ENCODE measurements at regions not wholly inside any gene's neighbourhood (a gene's known extent, or its start where the extent isn't known, plus 50 kb on each side); places are given as distances from the start of the nearest gene placed in this dataset.

GRCh38 chr22:34903416-34903815 lies 162.5 kb upstream of the ISX start:
- H3K9ac ChIP-seq (ENCODE audit: control insufficient read depth, extremely low read depth, insufficient read depth, low read length): no peak overlapping the region
- H3K36me3 ChIP-seq (ENCODE audit: control insufficient read depth in 2 of 2, extremely low read depth in 1 of 2, insufficient read depth in 2 of 2, low read length in 2 of 2): no peaks in the 10 kb centered on the region
- TF ChIP-seq, protein P1, sequence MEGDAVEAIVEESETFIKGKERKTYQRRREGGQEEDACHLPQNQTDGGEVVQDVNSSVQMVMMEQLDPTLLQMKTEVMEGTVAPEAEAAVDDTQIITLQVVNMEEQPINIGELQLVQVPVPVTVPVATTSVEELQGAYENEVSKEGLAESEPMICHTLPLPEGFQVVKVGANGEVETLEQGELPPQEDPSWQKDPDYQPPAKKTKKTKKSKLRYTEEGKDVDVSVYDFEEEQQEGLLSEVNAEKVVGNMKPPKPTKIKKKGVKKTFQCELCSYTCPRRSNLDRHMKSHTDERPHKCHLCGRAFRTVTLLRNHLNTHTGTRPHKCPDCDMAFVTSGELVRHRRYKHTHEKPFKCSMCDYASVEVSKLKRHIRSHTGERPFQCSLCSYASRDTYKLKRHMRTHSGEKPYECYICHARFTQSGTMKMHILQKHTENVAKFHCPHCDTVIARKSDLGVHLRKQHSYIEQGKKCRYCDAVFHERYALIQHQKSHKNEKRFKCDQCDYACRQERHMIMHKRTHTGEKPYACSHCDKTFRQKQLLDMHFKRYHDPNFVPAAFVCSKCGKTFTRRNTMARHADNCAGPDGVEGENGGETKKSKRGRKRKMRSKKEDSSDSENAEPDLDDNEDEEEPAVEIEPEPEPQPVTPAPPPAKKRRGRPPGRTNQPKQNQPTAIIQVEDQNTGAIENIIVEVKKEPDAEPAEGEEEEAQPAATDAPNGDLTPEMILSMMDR (optimal IDR thresholded peaks at IDR 0.05 in 1 of 3, IDR thresholded peaks at IDR 0.05 in 1 of 3, conservative IDR thresholded peaks at IDR 0.05 in 1 of 3; ENCODE audit: extremely low read depth in 1 of 3, insufficient read depth in 2 of 3, low read length in 3 of 3): no peak
- TF ChIP-seq EZH2 (IDR thresholded peaks at IDR 0.05; ENCODE audit: low read length): no peak
- no peak overlapping the region for H3K4me2 ChIP-seq (ENCODE audit: control insufficient read depth, extremely low read depth, insufficient read depth, low read depth, low read length)
- H3K4me1 ChIP-seq (ENCODE audit: control insufficient read depth, extremely low read depth, insufficient read depth, low read length): no peaks in the 10 kb centered on the region
- H3K9me3 ChIP-seq (ENCODE audit: control insufficient read depth, low read depth, low read length): no peaks in the 10 kb centered on the region
- no peaks in the 10 kb centered on the region for H3K9me1 ChIP-seq (ENCODE audit: control insufficient read depth, extremely low read depth, insufficient read depth, low read length)
- H3K27me3 ChIP-seq (ENCODE audit: control insufficient read depth, extremely low read depth, insufficient read depth, low read length): no peaks in the 10 kb centered on the region
- no peak overlapping the region for H3K27ac ChIP-seq (ENCODE audit: control insufficient read depth, insufficient read depth, low read length)
- no peak for FAIRE-seq
- H4K20me1 ChIP-seq (ENCODE audit: control insufficient read depth, extremely low read depth, insufficient read depth, low read length): no peaks in the 10 kb centered on the region
- dilution Hi-C loops (cut with MboI; ENCODE audit: extremely low pct_ligation_motif_present, low sequenced_read_pairs): no loop called here
- H3K79me2 ChIP-seq (ENCODE audit: control insufficient read depth, insufficient read depth, low read length): no peaks in the 10 kb centered on the region
- no peak overlapping the region for H3K4me3 ChIP-seq (ENCODE audit: control insufficient read depth in 2 of 3, extremely low read depth in 1 of 3, insufficient read depth in 2 of 3, low read depth in 1 of 3, low read length in 3 of 3)
- no peak overlapping the region for H2AFZ ChIP-seq (ENCODE audit: control insufficient read depth, low read length)
- DNase-seq (ENCODE audit: low read depth, low spot score): no peak

- no peaks in the 10 kb centered on the region for H3K27me3 ChIP-seq (ENCODE audit: control insufficient read depth, extremely low read depth, insufficient read depth, low read length)
- H3K9me3 ChIP-seq (ENCODE audit: control insufficient read depth, low read depth, low read length): no peaks in the 10 kb centered on the region
- no peak for FAIRE-seq
- H3K36me3 ChIP-seq (ENCODE audit: control insufficient read depth in 2 of 2, extremely low read depth in 1 of 2, insufficient read depth in 2 of 2, low read length in 2 of 2): no peaks in the 10 kb centered on the region
- H3K4me2 ChIP-seq (ENCODE audit: control insufficient read depth, extremely low read depth, insufficient read depth, low read depth, low read length): no peak overlapping the region
- no peaks in the 10 kb centered on the region for H3K9me1 ChIP-seq (ENCODE audit: control insufficient read depth, extremely low read depth, insufficient read depth, low read length)
- TF ChIP-seq, protein P1 (optimal IDR thresholded peaks at IDR 0.05 in 1 of 3, IDR thresholded peaks at IDR 0.05 in 1 of 3, conservative IDR thresholded peaks at IDR 0.05 in 1 of 3; ENCODE audit: extremely low read depth in 1 of 3, insufficient read depth in 2 of 3, low read length in 3 of 3): no peak
- no peak for TF ChIP-seq EZH2 (IDR thresholded peaks at IDR 0.05; ENCODE audit: low read length)
- no peak overlapping the region for H3K27ac ChIP-seq (ENCODE audit: control insufficient read depth, insufficient read depth, low read length)
- no peak overlapping the region for H3K4me3 ChIP-seq (ENCODE audit: control insufficient read depth in 2 of 3, extremely low read depth in 1 of 3, insufficient read depth in 2 of 3, low read depth in 1 of 3, low read length in 3 of 3)
- no peaks in the 10 kb centered on the region for H4K20me1 ChIP-seq (ENCODE audit: control insufficient read depth, extremely low read depth, insufficient read depth, low read length)
- H3K9ac ChIP-seq (ENCODE audit: control insufficient read depth, extremely low read depth, insufficient read depth, low read length): no peak overlapping the region
- DNase-seq (ENCODE audit: low read depth, low spot score): no peak
- H3K4me1 ChIP-seq (ENCODE audit: control insufficient read depth, extremely low read depth, insufficient read depth, low read length): no peaks in the 10 kb centered on the region
- dilution Hi-C loops (cut with MboI; ENCODE audit: extremely low pct_ligation_motif_present, low sequenced_read_pairs): no loop called here
- no peak overlapping the region for H2AFZ ChIP-seq (ENCODE audit: control insufficient read depth, low read length)
- no peaks in the 10 kb centered on the region for H3K79me2 ChIP-seq (ENCODE audit: control insufficient read depth, insufficient read depth, low read length)
Observed at GRCh38 chr22:34904486-34904885, 161.5 kb upstream of the ISX start.

Data from keratinocyte (primary cell).